NCI-H146 (cell line): ENCODE measurements at regions not wholly inside any gene's neighbourhood (a gene's known extent, or its start where the extent isn't known, plus 50 kb on each side); places are given as distances from the start of the nearest gene placed in this dataset.
"Not testable (repeated sequence)": the region's sequence is repeated elsewhere in the genome, so short reads cannot be mapped to it uniquely, and the experiment has no call there.

Experiments used
- DNase-seq: peaks from one replicate; lab custom pipeline; 2025; lab: John Stamatoyannopoulos, UW

GRCh38 chr3:82509106-82509842 is 747.8 kb upstream of the GBE1 start:
- DNase-seq, result no peak

GRCh38 chr3:82506204-82506603 is 744.8 kb upstream of the GBE1 start:
- no peak for DNase-seq

GRCh38 chr3:82505079-82505756 is 743.8 kb upstream of the GBE1 start:
- no peak for DNase-seq

GRCh38 chr3:82498186-82498585 is 736.7 kb upstream of the GBE1 start:
- no peak for DNase-seq

GRCh38 chr3:82496890-82497560 is 735.6 kb upstream of the GBE1 start:
- no peak for DNase-seq

- DNase-seq, result no peak
These were observed 734.2 kb upstream of the GBE1 start for GRCh38 chr3:82495655-82496054.

GRCh38 chr3:82494977-82495489 is 733.6 kb upstream of the GBE1 start:
- DNase-seq, result no peak

- DNase-seq, result no peak
These were observed 732.4 kb upstream of the GBE1 start for GRCh38 chr3:82493858-82494257.

- DNase-seq, result no peak
These were observed 713.9 kb upstream of the GBE1 start for GRCh38 chr3:82475306-82475705.

GRCh38 chr3:82474711-82475110 is 713.3 kb upstream of the GBE1 start:
- DNase-seq, result no peak

GRCh38 chr3:82473864-82474541 is 712.6 kb upstream of the GBE1 start:
- DNase-seq, result no peak

GRCh38 chr3:82467051-82467450 is 705.6 kb upstream of the GBE1 start:
- DNase-seq, result no peak

GRCh38 chr3:82462977-82463376 is 701.5 kb upstream of the GBE1 start:
- DNase-seq, result no peak

GRCh38 chr3:82461049-82461889 is 699.8 kb upstream of the GBE1 start:
- DNase-seq, result no peak

GRCh38 chr3:82448320-82448719 is 686.9 kb upstream of the GBE1 start:
- DNase-seq, result no peak

- DNase-seq, result not testable (repeated sequence)
These were observed 667.4 kb upstream of the GBE1 start for GRCh38 chr3:82428821-82429220.

GRCh38 chr3:82424031-82424339 is 662.5 kb upstream of the GBE1 start:
- DNase-seq, result no peak

- DNase-seq, result peak; percentile 0
These were observed 662.0 kb upstream of the GBE1 start for GRCh38 chr3:82423268-82424030.

GRCh38 chr3:82416830-82417229 is 655.4 kb upstream of the GBE1 start:
- DNase-seq, result no peak

GRCh38 chr3:82416349-82416748 is 654.9 kb upstream of the GBE1 start:
- no peak for DNase-seq

GRCh38 chr3:82413171-82413570 is 651.7 kb upstream of the GBE1 start:
- no peak for DNase-seq
